Endothelial cell of hepatic sinusoid (primary cell): ENCODE measurements at regions not wholly inside any gene's neighbourhood (a gene's known extent, or its start where the extent isn't known, plus 50 kb on each side); places are given as distances from the start of the nearest gene placed in this dataset.

ENCODE experiments used
- in situ Hi-C: cut with HindIII; loops from 2 replicates; pipeline ENCODE4 v1.10.0; 2017; ENCODE audit warnings: low sequenced_read_pairs

DNA sequence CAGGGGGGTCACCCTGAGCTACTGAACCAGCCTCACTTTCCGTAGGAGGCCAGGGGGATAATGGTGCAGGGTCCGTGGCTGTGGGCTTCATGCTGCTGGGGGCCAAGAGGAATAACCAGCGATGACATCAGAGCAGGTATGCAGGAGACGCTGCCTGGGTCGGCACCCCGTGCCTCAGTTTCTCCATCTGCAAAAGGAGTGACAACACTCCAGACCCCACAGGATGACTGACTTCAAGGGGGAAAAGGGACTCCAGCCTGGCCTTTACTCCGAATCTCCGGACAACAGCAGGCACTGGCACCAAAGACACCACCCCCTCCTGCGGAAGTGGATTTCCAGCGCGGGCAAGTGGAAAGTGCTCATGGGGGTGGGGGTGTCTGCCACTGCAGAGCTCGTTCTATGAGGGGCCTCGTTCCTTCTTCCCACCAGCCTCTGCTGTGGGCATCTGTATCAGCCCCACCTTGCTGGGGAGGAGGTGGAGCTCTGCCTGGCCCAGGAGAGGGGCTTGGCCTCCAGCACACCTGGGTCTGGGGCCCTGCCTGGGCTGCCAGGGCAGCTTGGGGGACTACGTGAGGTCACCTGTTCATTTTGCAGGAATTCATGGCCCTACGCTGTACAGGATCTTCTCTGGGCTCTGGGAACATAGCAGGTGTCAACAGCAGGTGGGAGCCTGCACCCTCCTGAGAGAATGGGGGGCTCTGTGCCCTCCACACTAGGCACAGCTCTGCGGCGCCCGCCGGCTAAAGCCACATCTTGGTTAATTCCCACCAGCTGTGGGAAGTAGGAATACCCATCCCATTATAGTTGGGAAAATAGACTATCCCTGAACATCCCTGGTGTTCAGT, 216.6 kb upstream of the C14orf180 start:
- in situ Hi-C loops: no loop called here

DNA sequence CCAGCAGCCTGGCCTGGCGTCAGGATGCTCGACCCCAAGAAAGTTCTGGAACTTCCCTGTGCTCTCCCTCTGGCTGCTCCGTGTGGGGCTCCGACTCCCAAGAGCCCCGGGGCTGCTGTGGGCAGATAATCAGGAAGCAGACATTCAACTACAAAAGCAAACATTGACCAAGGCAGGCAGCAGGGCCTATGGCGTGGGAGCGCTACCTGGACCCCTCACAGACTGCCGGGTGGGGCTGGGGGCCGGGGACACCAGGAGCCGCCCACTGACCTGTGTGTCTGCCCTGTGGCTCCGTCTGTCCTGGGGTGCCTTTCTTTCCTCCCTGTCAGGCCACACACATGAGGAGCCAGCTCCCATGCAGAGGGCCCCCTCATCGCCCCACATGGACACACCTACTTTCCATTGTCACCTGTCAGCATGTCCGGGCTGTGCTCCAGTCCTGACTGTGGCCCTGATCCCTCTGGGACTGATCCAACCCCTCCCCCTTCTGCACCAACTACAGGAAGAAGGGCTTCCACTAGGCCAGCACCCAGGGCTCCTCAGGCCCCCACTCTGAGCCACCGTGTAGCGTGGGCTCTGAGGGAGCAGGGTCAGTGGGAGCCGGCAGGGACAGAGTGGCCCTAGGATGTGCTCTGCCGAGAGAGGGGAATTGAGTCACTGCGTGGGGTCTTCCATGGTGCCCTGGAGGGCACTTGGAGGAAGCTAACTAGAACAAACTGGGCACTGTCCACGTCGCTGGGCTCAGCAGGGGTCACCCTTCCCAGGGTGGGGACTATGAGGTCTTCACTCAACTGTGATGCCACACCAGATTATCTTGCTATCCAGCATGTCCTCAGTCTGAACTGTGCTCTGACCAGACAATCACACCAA, 215.4 kb upstream of the C14orf180 start:
- in situ Hi-C loops: no loop called here

GRCh38 chr14:104364830-104365229, 214.7 kb upstream of the C14orf180 start:
- in situ Hi-C loops: no loop called here

- in situ Hi-C loops: no loop called here
Observed at GRCh38 chr14:104366931-104367865, 212.4 kb upstream of the C14orf180 start.

GRCh38 chr14:104367866-104368750, 211.5 kb upstream of the C14orf180 start:
- in situ Hi-C loops: no loop called here

- in situ Hi-C loops: no loop called here
Observed at GRCh38 chr14:104368751-104369100, 210.8 kb upstream of the C14orf180 start.

- in situ Hi-C loops: no loop called here
Observed at GRCh38 chr14:104369208-104369607, 210.4 kb upstream of the C14orf180 start.

DNA sequence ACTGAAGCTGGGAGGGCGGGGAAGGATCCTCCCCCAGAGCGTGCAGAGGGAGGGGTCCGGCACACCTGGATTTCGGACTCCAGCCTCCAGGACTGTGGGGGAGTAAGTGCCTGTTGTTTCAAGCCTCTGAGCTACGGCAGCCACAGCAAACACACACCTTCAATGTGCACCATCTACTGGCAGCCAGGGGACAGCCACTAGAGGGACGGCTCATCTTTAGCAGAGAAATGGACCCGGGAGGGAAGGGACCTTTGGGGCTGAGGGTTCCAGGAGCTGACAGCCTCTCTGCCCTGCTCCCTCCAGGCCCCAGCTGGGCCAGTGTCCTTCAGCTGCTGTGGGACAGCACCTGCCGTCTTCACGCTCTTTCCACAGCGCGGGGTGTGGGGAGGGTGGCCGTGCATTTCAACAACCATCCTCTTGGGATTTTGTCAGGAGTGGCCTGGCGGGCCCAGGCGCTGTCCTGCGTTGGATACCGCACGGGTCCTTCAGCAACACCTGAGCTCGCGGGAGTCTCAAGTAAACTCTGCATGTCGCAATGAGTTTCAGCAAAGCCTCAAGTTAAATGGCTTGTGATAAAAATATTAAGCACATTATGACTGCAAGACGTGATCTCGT, 209.2 kb upstream of the C14orf180 start:
- in situ Hi-C loops: no loop called here

GRCh38 chr14:104371031-104371430, 208.5 kb upstream of the C14orf180 start:
- in situ Hi-C loops: no loop called here

GRCh38 chr14:104371917-104372316, 207.6 kb upstream of the C14orf180 start:
- in situ Hi-C loops: no loop called here

- in situ Hi-C loops: no loop called here
Observed at GRCh38 chr14:104372390-104373054, 207.0 kb upstream of the C14orf180 start.

DNA sequence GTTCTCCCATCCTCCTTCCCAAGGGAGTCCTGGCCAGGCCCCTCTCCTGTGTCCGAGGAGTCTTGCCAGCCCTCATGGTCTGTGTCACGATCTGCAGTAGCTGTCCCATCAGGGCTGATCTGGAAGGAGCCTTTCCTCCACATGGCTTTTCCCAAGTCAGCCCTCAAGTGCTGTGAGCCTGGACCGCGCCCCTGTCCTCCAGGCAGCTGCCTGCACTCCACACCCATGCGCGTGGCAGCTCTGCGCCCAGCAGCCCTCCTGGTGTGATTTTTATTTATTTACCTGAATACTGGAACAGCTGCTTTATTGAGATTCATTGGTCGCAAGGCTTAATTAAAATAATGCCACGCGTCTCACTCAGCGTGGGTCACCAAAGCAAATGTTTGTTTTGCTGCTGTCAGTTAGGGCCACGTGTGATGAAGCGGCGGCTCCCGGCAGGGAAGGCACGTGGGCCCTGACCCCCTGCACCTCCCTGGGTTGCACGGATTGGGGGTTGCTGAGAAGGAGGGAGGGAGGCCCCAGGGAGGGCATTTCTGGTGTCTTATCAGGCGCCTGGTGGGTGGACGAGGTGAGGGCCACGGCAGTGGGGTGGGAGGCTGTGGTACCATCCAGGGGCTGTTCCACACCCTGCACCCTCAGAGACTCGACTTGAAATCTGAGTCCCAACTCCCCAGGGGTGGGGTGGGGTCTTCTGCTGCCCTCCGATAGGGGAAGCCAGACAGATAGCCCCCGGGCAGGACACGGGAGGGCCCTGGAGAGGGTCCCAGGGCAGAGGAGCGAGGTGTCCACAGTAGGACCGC, 206.3 kb upstream of the C14orf180 start:
- in situ Hi-C loops: no loop called here

DNA sequence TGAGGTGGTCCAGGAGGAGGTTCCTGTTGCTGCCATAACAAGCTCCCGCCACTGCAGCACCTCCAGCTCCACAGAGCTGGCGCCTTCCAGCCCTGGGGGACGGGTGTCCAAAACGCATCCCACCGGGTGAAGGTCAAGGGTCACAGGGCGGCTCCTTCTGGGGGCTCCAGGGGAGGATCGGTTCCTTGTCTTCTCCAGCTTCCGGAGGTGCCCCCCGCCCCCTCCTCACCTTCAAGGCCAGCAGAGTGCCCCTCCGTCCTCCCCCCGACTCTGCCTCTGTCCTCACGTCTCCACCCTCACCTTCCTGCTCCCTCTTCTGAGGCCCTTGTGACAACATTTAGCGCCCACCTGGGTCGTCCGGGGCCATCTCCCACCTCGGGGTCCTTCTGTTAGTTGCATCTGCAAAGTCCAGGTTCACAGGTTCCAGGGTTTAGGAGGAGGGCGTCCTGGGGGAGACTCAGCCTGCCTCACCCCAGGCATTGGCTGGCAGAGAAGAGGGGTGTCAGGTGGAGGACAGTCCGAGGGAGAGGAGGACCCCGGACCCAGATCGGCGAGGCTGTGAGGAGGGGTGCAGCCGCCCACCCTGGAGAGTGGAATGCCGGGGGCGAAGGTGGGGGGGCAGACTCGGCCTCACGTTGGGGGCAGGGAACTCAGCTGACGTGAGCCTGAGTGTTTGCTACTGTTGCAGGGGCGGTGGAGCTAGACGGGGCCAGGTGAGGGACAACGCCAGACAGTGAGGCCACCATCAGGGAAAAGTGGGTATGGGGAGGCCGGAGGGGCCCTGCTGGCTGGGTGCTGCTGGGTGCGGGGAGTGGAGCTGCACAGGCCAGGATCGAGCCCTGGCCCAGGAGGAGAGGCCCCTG, 205.5 kb upstream of the C14orf180 start:
- in situ Hi-C loops: no loop called here

DNA sequence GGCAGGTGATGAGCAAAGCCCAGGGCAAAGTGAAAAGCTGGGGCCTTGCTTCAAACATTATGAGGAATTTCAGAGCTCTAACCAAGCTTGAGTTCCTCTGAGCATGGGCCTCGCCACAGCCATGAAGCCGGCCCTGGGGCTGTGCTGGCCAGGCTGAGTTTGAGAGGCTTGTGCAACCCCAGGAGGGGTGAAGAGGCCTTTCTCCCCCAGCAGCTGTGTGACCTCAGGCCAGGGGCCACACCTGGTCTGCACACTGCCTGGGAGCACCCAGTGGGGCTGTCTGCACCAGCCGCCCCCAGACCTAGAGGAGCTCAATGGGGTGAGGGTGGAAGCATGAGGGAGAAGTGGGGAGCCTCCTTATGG, 204.9 kb upstream of the C14orf180 start:
- in situ Hi-C loops: no loop called here

- in situ Hi-C loops: no loop called here
Observed at GRCh38 chr14:104375551-104376201, 203.9 kb upstream of the C14orf180 start.

DNA sequence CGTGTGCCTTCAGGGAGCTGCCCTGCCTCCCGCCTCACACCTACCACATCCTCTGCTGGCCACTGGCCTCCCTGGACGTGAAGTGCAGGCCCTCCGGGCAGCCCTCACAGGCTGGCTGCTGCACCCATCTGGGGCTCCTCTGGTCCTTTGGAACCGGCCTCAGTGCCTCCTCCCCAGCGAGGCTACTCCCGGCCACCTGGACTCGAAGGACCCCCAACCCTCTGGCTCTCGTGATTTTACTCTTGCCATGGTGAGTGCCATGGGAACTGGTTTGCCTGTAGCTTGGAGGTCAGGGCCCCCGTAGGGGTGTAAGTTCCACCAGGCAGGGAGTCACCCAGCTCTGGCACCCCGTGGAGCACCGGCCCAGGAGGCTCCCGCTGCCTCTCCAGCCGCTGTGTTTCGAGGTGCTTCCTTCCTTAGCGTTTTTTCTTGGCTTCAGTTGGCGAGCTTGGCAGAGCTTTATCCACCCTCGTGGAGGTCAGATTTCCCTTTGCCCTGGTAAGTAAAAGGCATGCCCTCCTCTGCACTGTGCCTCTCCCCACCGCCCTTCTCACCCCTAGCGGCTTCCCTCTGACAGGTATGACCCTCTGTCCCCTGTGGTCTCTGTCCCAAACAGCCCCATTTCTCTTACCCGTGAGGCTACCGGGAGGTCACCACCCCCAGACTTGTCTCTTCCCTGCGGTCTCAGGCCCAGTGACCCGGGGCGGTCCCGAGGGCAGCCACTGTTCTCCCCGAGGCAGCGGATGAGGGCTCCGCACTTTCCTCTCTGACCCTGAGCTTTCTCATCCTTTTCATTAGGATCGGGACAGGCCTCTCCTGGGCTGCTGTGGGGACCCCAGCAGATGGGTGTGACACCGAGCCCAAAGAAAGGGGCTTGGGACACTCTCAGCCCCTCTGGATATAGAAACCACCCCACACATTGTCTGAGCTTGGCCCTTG, 203.1 kb upstream of the C14orf180 start:
- in situ Hi-C loops: no loop called here
